ENCODE measurements at regions not wholly inside any gene's neighbourhood (a gene's known extent, or its start where the extent isn't known, plus 50 kb on each side); places are given as distances from the start of the nearest gene placed in this dataset.
A peak's percentile ranks its signal among the peaks of the same experiment; 100 is the strongest.

DNA sequence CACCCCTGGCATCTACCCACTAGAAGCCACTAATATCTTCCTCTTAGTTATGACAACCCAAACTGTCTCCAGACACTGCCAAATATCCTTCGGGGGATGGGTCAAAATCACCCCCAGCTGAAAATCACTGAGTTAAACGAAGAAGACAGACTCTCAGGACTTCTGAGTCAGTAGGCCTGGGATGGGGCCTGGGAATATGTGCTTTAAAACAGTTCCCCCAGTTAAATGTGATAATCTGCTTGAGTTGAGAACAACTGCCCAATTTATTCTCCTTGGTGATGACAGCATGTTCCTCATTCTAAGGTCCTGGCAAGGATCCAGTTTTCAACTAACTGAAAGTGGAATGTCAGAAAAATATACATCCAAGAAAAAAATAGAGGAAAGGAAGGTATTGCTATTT lies 52.4 kb downstream of the CBLL2 start:
- no peak for DNase-seq

GRCh38 chrX:22329783-22330182 lies 57.1 kb downstream of the CBLL2 start:
- no peak for DNase-seq

- DNase-seq: no peak
Measured at GRCh38 chrX:22338740-22339139, 66.0 kb downstream of the CBLL2 start.

- DNase-seq: no peak
Measured at GRCh38 chrX:22339459-22339858, 66.7 kb downstream of the CBLL2 start.

DNA sequence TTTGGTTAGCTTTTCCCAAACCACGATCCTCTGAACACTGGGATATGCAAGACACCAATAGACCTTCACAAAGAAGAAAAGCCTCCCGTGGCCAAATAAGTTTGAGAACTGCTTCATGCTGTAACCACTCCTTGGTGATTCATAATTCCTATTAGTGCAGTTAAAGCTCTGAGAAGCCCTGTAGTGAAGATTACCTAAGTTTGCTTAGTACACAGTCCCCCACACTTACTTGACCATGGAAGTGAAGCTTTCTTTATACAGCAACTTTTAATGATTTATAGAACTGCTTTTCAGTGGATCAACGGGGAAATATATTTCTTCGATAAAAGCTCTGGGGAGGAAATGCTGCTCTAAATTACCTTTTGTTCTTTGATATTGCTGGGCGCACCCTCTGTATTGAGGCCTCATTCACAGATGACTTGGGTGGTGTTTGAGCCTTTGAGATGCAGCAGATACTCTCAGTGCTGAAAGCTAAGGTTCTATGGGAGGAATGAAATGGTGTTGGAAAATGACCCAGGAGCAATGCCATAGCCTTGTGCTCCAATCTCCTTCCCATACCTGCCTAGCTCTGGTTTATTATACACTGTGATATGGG lies 67.4 kb downstream of the CBLL2 start:
- no peak for DNase-seq

DNA sequence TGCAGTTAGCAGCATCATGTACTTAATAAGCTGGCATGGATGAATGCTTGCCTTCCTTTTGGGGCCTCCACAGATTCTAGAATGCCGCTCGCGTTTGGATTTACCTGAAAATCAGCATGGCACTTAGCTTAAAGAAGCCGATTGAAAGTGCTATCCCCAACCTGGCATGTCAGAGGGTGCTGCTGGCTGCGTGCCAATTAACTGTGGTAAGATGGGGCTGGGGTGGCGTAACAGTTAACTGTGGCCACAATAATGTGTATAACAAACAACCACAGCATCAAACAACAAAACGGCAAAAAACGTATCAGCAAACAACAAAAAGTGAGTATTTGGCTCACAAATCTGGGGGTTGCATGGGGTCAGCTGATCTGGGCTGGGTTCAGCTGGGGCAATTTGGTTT lies 70.5 kb downstream of the CBLL2 start:
- no peak for DNase-seq

- no peak for DNase-seq
Measured at GRCh38 chrX:22345884-22346283, 73.2 kb downstream of the CBLL2 start.

GRCh38 chrX:22347491-22347890 lies 74.8 kb downstream of the CBLL2 start:
- no peak for DNase-seq

- DNase-seq: no peak
Measured at GRCh38 chrX:22349116-22349515, 76.4 kb downstream of the CBLL2 start.

- no peak for DNase-seq
Measured at GRCh38 chrX:22351076-22351475, 78.4 kb downstream of the CBLL2 start.

- DNase-seq: no peak
Measured at GRCh38 chrX:22351966-22352365, 79.3 kb downstream of the CBLL2 start.

GRCh38 chrX:22357621-22358020 lies 84.9 kb downstream of the CBLL2 start:
- DNase-seq: no peak

DNA sequence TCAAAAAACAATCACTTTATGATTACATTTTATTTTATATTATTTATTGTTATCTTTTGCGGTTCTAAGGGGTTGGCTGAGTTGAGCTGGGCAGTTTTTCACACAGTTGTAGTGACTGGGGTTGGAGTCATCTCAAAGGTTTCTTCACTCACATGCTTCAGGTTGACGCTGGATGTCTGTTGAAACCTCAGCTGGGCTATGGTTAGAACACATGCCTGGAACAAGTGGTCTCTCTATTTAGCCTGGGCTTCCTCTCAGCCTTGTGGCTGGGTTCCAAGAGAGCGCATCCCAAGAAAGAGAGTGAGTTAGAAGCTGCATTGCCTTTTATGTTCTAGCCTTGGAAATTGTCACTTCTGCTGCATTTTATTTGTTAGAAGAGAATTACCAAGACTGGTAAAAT lies 87.4 kb downstream of the CBLL2 start:
- DNase-seq: no peak

GRCh38 chrX:22365460-22365859 lies 92.7 kb downstream of the CBLL2 start:
- DNase-seq: no peak

- DNase-seq: no peak
Measured at GRCh38 chrX:22366166-22366702, 93.5 kb downstream of the CBLL2 start.

GRCh38 chrX:22366906-22367305 lies 94.2 kb downstream of the CBLL2 start:
- peak; percentile 44 to 64 for DNase-seq

DNA sequence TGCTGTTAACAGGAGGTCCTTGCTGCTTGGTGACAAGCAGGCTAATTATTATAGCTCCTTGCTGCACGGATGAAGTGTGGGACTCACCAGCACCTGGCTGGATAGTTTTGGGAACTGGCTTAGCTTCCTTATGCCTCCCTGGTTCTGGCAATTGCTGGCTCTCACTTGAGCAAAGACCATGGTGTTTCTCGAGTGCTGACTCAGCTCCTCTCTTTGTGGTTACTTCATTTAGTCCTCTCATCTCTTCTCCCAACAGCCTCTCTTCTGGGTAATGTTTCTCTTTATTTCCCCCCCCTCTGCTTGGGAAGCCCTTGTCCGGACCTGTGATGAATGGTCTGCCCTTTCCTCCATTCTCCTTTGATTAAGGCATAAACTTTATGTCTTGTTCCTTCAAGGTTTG lies 100.4 kb downstream of the CBLL2 start:
- DNase-seq: no peak

DNA sequence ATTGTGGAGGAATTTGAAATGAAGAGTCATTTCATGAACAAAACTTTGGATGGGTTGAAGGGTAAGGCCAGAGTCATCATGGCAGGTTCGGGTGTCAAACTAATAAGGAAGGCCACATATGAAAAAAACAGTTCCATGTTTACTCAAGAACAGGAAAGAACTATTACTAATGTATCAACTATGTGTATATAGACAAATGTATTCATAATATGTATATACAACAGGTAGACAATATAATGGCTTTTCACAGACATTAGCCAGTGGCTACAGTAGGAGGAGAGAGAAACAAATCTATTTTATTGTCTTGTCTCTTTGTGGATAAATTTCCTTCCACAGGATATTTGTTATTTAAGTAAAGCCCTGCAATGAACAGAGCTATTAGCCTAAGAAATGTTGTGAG lies 101.1 kb downstream of the CBLL2 start:
- no peak for DNase-seq

DNA sequence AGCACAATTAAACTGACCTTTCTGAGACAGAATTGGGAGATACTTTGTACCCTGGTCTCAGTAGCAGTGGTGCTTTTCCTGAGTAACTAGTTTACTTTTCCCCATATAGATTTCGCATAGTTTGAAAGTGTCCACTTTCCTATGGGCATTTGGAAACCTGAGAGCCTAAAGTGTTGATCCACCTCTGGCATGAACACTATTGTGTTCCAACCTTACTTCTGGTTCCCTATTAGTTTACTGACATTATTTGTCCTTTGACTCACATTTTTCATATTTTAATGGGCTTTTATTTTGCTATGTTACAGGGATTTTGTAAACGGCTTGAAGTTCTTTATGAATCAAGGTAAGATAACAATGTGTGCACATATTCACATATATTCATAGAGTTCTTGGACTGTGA lies 103.7 kb downstream of the CBLL2 start:
- no peak for DNase-seq

GRCh38 chrX:22378296-22378695 lies 105.6 kb downstream of the CBLL2 start:
- DNase-seq: no peak

GRCh38 chrX:22383988-22384387 lies 111.3 kb downstream of the CBLL2 start:
- DNase-seq: no peak

GRCh38 chrX:22389556-22390179 lies 117.0 kb downstream of the CBLL2 start:
- DNase-seq: peak; percentile 55 to 76

DNA sequence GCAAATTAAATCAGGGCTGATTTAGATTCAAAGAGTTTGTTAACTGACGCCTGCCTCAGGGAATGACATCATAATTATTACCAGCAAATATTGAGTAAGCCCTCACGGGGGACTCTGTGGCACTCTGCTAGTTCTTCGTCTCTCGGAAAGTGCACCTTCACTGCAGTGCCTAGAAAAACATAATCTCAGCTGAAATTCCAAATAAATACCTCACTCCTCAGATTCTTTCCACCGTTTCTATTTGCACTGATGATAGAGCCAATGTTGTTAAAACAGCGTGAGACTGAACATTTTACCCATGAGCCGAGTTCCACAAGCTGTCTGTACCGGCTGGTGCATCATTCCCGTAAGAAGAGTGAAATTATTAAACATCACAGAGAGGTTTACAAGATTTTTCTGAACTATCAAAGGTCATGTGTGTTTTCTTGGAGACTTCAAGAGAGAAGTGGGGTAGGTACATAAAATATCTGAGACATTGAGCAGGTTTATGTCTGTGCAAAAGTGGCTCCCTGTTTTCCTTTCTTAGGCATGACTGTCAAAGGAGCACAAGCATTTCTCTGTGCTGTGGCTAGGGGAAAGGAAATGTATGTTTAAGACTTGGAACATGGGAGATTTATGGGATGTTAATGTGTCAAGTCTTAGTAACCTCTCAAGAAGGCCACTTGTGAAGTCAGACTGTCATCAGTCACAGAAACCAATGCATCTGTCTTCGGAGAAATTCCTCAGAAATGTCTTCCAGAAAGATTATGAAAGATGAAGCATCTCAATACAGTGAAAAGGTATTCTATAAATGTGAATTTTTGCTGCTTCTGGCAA lies 119.6 kb downstream of the CBLL2 start:
- DNase-seq: no peak

GRCh38 chrX:22395372-22395771 lies 122.7 kb downstream of the CBLL2 start:
- no peak for DNase-seq
